MCF 10A (cell line): ENCODE measurements at regions not wholly inside any gene's neighbourhood (a gene's known extent, or its start where the extent isn't known, plus 50 kb on each side); places are given as distances from the start of the nearest gene placed in this dataset.

ENCODE experiments used
- BruUV-seq: library from RNA; stranded (reverse); fragments of 400-500 nt; replicated peaks from 2 replicates; lab custom pipeline; 2021; lab: Mats Ljungman, UMichigan
- CTCF ChIA-PET: fragments of 300-600 bp; sonication (Branson Sonifier 250); formaldehyde crosslinking; extraction: SDS; loops from one replicate; lab custom pipeline; 2021; ENCODE audit warnings: antibody characterized with exemption, inconsistent platforms; lab: Yijun Ruan, JAX
- POLR2A ChIA-PET: fragments of 300-600, 350-650 bp; sonication (Branson Sonifier 250); formaldehyde crosslinking; extraction: SDS; loops from one replicate; lab custom pipeline; 2020; ENCODE audit warnings: antibody characterized with exemption, inconsistent platforms; lab: Yijun Ruan, JAX
- DNase-seq: peaks from one replicate; pipeline ENCODE4 v3.0.0-alpha.2; 2018; ENCODE audit not compliant: unreplicated experiment
- H3K27ac Mint-ChIP-seq: one replicate; pipeline ENCODE4 v1.8.0; 2022; ENCODE audit warnings: mild to moderate bottlenecking, low read depth, mixed read lengths; ENCODE audit not compliant: unreplicated experiment
- H3K27me3 Mint-ChIP-seq: one replicate; pipeline ENCODE4 v1.8.0; 2022; ENCODE audit warnings: mixed read lengths; ENCODE audit not compliant: insufficient read depth, unreplicated experiment
- H3K36me3 Mint-ChIP-seq: one replicate; pipeline ENCODE4 v1.8.0; 2022; ENCODE audit warnings: mild to moderate bottlenecking, moderate library complexity, mixed read lengths; ENCODE audit not compliant: insufficient read depth, unreplicated experiment
- H3K4me1 Mint-ChIP-seq: one replicate; pipeline ENCODE4 v1.8.0; 2022; ENCODE audit warnings: mixed read lengths; ENCODE audit not compliant: insufficient read depth, unreplicated experiment
- H3K4me3 Mint-ChIP-seq: one replicate; pipeline ENCODE4 v1.8.0; 2022; ENCODE audit warnings: mild to moderate bottlenecking, moderate library complexity, mixed read lengths; ENCODE audit not compliant: unreplicated experiment
- H3K9me3 Mint-ChIP-seq: one replicate; pipeline ENCODE4 v1.8.0; 2022; ENCODE audit warnings: mixed read lengths; ENCODE audit not compliant: unreplicated experiment
- intact Hi-C: fragments of 100-400 bp; cut with micrococcal nuclease; formaldehyde crosslinking; loops from 2 replicates; pipeline ENCODE4 v1.14.1; 2022
- TF ChIP-seq, protein P1 (sequence below): fragments of 200-600 bp; IDR thresholded peaks from one replicate; pipeline ENCODE4 v1.8.0; 2022; ENCODE audit warnings: antibody characterized with exemption, mild to moderate bottlenecking; ENCODE audit not compliant: unreplicated experiment

DNA sequence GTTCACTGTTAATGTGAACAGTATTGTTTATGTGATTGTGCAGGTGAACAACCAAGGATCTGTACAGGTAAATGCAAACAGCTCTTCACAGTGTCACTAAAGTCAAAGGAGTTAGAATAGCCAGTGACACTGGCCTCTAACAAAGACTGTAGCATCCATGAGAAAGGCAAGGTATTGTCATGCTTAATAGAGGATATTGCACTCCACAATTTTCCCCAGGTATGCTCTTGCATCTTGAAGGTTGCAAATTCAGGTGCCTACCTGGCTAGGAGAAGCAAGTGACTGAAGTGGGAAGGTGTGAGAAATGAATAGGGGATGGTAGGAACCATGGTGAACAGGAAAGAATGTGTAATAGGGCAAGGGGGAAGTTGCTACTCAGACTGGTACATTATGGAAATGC, 101.2 kb upstream of the EFNA5 start:
- no peak overlapping the region for H3K27ac Mint-ChIP-seq
- H3K36me3 Mint-ChIP-seq: no peaks in the 10 kb centered on the region
- H3K4me1 Mint-ChIP-seq: no peaks in the 10 kb centered on the region
- BruUV-seq: no TSS peak
- no peak overlapping the region for H3K4me3 Mint-ChIP-seq
- POLR2A ChIA-PET: no interaction called here
- no peak for DNase-seq
- TF ChIP-seq, protein P1, sequence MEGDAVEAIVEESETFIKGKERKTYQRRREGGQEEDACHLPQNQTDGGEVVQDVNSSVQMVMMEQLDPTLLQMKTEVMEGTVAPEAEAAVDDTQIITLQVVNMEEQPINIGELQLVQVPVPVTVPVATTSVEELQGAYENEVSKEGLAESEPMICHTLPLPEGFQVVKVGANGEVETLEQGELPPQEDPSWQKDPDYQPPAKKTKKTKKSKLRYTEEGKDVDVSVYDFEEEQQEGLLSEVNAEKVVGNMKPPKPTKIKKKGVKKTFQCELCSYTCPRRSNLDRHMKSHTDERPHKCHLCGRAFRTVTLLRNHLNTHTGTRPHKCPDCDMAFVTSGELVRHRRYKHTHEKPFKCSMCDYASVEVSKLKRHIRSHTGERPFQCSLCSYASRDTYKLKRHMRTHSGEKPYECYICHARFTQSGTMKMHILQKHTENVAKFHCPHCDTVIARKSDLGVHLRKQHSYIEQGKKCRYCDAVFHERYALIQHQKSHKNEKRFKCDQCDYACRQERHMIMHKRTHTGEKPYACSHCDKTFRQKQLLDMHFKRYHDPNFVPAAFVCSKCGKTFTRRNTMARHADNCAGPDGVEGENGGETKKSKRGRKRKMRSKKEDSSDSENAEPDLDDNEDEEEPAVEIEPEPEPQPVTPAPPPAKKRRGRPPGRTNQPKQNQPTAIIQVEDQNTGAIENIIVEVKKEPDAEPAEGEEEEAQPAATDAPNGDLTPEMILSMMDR: no peak
- peaks cover 15% of the 10 kb centered on the region for H3K27me3 Mint-ChIP-seq
- CTCF ChIA-PET: interaction anchor here (0.7 kb wide), 1 partner anchor 1461 kb away, joined by 3 read pairs; no protein-coding TSS in a partner anchor
- no peaks in the 10 kb centered on the region for H3K9me3 Mint-ChIP-seq
- intact Hi-C loops: no loop called here

DNA sequence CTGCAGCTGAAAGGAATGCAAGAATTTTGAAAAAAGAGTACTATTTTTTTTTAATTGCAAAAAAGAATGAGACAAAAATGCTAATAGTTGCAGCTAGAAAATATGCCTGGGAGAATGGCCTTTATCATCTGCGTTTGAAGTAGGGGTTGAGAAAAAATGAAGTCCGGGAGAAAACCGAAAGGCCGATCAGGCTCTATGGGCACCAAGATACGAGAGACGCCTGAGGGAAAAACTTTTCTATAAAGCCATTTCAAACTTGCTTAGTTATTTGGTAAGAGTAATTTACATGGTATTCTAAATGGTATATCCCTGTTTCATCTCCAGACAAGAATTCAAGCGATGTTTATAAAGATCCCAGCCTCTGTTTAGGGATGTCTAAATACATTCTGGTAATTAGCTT, 99.3 kb upstream of the EFNA5 start:
- no TSS peak for BruUV-seq
- POLR2A ChIA-PET: interaction anchor here (0.7 kb wide), 1 partner anchor 12 kb away, joined by 5 read pairs; no protein-coding TSS in a partner anchor
- no peaks in the 10 kb centered on the region for H3K4me1 Mint-ChIP-seq

DNA sequence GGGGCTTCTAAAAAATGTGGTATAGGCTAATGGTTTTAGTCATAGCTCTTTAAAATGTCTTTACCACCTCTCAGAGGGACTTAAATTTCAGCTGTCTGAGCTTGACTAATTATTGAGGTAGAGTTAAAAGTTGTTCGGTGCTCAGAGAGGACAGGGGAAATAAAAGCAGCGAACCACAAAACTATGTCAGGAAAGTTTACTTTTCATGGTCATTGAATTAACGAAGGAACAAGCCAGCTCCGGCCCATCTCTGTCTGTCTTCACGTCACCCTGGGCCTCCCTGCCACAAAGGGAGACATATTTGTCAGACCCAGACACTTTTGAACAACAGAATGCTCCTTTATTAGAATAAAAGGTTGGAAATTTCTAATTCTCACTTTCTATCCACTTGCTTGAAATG, 98.8 kb upstream of the EFNA5 start:
- DNase-seq: no peak
- intact Hi-C loops: no loop called here
- Mint-ChIP-seq H3K36me3 (no peaks in the 10 kb centered on the region), H3K27me3 (peaks cover 15% of the 10 kb centered on the region), H3K9me3 (no peaks in the 10 kb centered on the region), H3K4me3 (no peak overlapping the region), H3K4me1 (no peaks in the 10 kb centered on the region), H3K27ac (no peak overlapping the region)
- CTCF ChIA-PET: no interaction called here
- POLR2A ChIA-PET: interaction anchor here (0.7 kb wide), 1 partner anchor 11 kb away, joined by 5 read pairs; no protein-coding TSS in a partner anchor
- TF ChIP-seq, protein P1: no peak
- BruUV-seq: no TSS peak

More for the DNA sequence above, 99.3 kb upstream of the EFNA5 start:
- intact Hi-C loops: no loop called here
- Mint-ChIP-seq H3K27ac (no peak overlapping the region), H3K27me3 (peaks cover 15% of the 10 kb centered on the region), H3K9me3 (no peaks in the 10 kb centered on the region), H3K36me3 (no peaks in the 10 kb centered on the region), H3K4me3 (no peak overlapping the region)
- TF ChIP-seq, protein P1: no peak
- no peak for DNase-seq
- CTCF ChIA-PET: no interaction called here

DNA sequence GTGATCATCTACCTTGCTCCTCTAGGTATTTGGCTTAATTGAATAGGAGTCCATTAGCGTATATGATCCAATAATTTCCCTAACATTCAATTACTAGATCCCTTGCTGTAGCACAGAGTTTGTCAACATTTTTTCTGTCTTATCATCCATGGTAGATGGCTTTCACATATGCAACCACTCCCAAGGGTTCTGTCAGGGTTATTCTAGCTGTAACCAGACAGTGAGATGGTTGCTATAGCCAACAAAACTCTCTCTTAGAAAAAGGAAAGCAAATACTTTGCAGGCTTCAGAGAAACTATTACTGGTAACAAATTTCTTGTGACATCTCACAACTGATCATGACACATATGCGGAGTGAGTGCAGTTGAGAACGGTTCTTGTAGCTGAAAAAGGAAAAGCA, 96.2 kb upstream of the EFNA5 start:
- H3K27me3 Mint-ChIP-seq: peaks cover 5% of the 10 kb centered on the region
- BruUV-seq: no TSS peak
- H3K4me1 Mint-ChIP-seq: no peaks in the 10 kb centered on the region
- H3K36me3 Mint-ChIP-seq: no peaks in the 10 kb centered on the region
- POLR2A ChIA-PET: interaction anchor here (0.5 kb wide), 1 partner anchor 131 kb away, joined by 4 read pairs; no protein-coding TSS in a partner anchor
- intact Hi-C loops: no loop called here
- no peak overlapping the region for H3K4me3 Mint-ChIP-seq
- TF ChIP-seq, protein P1: no peak
- H3K9me3 Mint-ChIP-seq: no peaks in the 10 kb centered on the region
- H3K27ac Mint-ChIP-seq: no peak overlapping the region
- CTCF ChIA-PET: interaction anchor here (0.8 kb wide), 1 partner anchor 203 kb away, joined by 3 read pairs; no protein-coding TSS in a partner anchor
- no peak for DNase-seq
